Right atrium auricular region (tissue), 2 donors: ENCODE measurements at regions not wholly inside any gene's neighbourhood (a gene's known extent, or its start where the extent isn't known, plus 50 kb on each side); places are given as distances from the start of the nearest gene placed in this dataset.

Experiments
- DNase-seq: peaks from one replicate; pipeline ENCODE4 v3.0.0-alpha.2; 2019; ENCODE audit warnings: low spot score
- H3K27ac ChIP-seq, 2 donors: fragments of 200-600 bp; sonication (generic); 1 replicate in 1 of 2; 2 replicates in 1 of 2; pipeline ENCODE4 v1.5.1; 2016 to 2019
- H3K27me3 ChIP-seq, 2 donors: fragments of 200-600 bp; sonication (generic); one replicate each; pipeline versions ENCODE4 v1.5.1 to v1.6.0; 2017 to 2019
- H3K36me3 ChIP-seq: fragments of 200-600 bp; sonication (generic); one replicate; pipeline ENCODE4 v1.5.1; 2016
- H3K4me1 ChIP-seq, 2 donors: fragments of 200-600 bp; sonication (generic); one replicate each; pipeline versions ENCODE4 v1.5.1 to v1.6.0; 2017 to 2019
- H3K4me3 ChIP-seq, 2 donors: fragments of 200-600 bp; sonication (generic); 1 replicate in 1 of 2; 2 replicates in 1 of 2; pipeline ENCODE4 v1.5.1; 2017 to 2019; ENCODE audit warnings: mild to moderate bottlenecking in 1 of 2, moderate library complexity in 1 of 2
- H3K9me3 ChIP-seq, 2 donors: fragments of 200-600 bp; sonication (generic); one replicate each; pipeline ENCODE4 v1.5.1; 2019
- CTCF ChIP-seq, 2 donors: fragments of 200-600 bp; sonication (generic); IDR thresholded peaks; one replicate each; pipeline ENCODE4 v1.5.1; 2019; ENCODE audit warnings: antibody characterized with exemption in 2 of 2

GRCh38 chr16:85176541-85177447 is 64.5 kb upstream of the CIBAR2 start:
- no peak for TF ChIP-seq CTCF (IDR thresholded peaks at IDR 0.05)
- Histone ChIP-seq H3K36me3 (no peaks in the 10 kb centered on the region), H3K4me1 (peaks cover 0 to 53% of the 10 kb centered on the region in 2 donors), H3K27me3 (no peaks in the 10 kb centered on the region), H3K9me3 (no peaks in the 10 kb centered on the region), H3K4me3 (no peak overlapping the region), H3K27ac (no peak overlapping the region)
- DNase-seq = no peak

GRCh38 chr16:85177448-85177846 is 65.2 kb upstream of the CIBAR2 start:
- Histone ChIP-seq H3K36me3 (no peaks in the 10 kb centered on the region), H3K27ac (no peak overlapping the region), H3K4me3 (no peak overlapping the region), H3K9me3 (no peaks in the 10 kb centered on the region), H3K27me3 (no peaks in the 10 kb centered on the region), H3K4me1 (peaks cover 0 to 52% of the 10 kb centered on the region in 2 donors)
- no peak for TF ChIP-seq CTCF (IDR thresholded peaks at IDR 0.05)
- no peak for DNase-seq

- no peaks in the 10 kb centered on the region for H3K36me3 ChIP-seq
- DNase-seq = no peak
- H3K27me3 ChIP-seq = no peaks in the 10 kb centered on the region
- H3K27ac ChIP-seq = no peak overlapping the region
- peaks cover 0 to 46% of the 10 kb centered on the region in 2 donors for H3K4me1 ChIP-seq
- H3K9me3 ChIP-seq = no peaks in the 10 kb centered on the region
- TF ChIP-seq CTCF (IDR thresholded peaks at IDR 0.05) = no peak
- no peak overlapping the region for H3K4me3 ChIP-seq
Observed at GRCh38 chr16:85178006-85178591, 65.8 kb upstream of the CIBAR2 start.

- DNase-seq = no peak
- TF ChIP-seq CTCF (IDR thresholded peaks at IDR 0.05) = no peak
- peaks cover 0 to 41% of the 10 kb centered on the region in 2 donors for H3K4me1 ChIP-seq
- no peak overlapping the region for H3K4me3 ChIP-seq
- H3K27ac ChIP-seq = no peak overlapping the region
- H3K36me3 ChIP-seq = no peaks in the 10 kb centered on the region
- H3K9me3 ChIP-seq = peaks cover 0 to under 1% of the 10 kb centered on the region in 2 donors
- H3K27me3 ChIP-seq = no peaks in the 10 kb centered on the region
Observed at GRCh38 chr16:85178596-85178995, 66.3 kb upstream of the CIBAR2 start.

- DNase-seq = no peak
- H3K36me3 ChIP-seq = no peaks in the 10 kb centered on the region
- H3K9me3 ChIP-seq = peaks cover 4 to 9% of the 10 kb centered on the region in 2 donors
- no peak overlapping the region for H3K27ac ChIP-seq
- H3K27me3 ChIP-seq = no peaks in the 10 kb centered on the region
- peaks cover 0 to 32% of the 10 kb centered on the region in 2 donors for H3K4me1 ChIP-seq
- no peak for TF ChIP-seq CTCF (IDR thresholded peaks at IDR 0.05)
- H3K4me3 ChIP-seq = no peak overlapping the region
Observed at GRCh38 chr16:85179344-85180046, 67.2 kb upstream of the CIBAR2 start.
